Large intestine (tissue), 3 donors: ENCODE measurements at regions not wholly inside any gene's neighbourhood (a gene's known extent, or its start where the extent isn't known, plus 50 kb on each side); places are given as distances from the start of the nearest gene placed in this dataset.
"Not testable (repeated sequence)": the region's sequence is repeated elsewhere in the genome, so short reads cannot be mapped to it uniquely, and the experiment has no call there.

ENCODE experiments used
- DNase-seq, 2 donors: peaks; one replicate each; pipeline versions ENCODE4 v3.0.0 to v3.0.0-alpha.2; 2013
- H3K27ac ChIP-seq: one replicate; pipeline ENCODE4 v1.5.1; 2013; ENCODE audit warnings: low read length
- H3K27me3 ChIP-seq: 2 replicates; pipeline ENCODE4 v1.6.1; 2013; ENCODE audit warnings: low read length; ENCODE audit not compliant: control insufficient read depth, insufficient read depth
- H3K36me3 ChIP-seq: 2 replicates; pipeline ENCODE4 v1.6.1; 2013; ENCODE audit warnings: low read length; ENCODE audit not compliant: control insufficient read depth, insufficient read depth
- H3K4me1 ChIP-seq: one replicate; pipeline ENCODE4 v1.6.1; 2013; ENCODE audit warnings: low read length; ENCODE audit not compliant: control insufficient read depth, insufficient read depth
- H3K4me3 ChIP-seq: one replicate; pipeline ENCODE4 v1.5.1; 2013; ENCODE audit warnings: low read length
- H3K9me3 ChIP-seq: one replicate; pipeline ENCODE4 v1.6.1; 2013; ENCODE audit warnings: mild to moderate bottlenecking, low read depth, low read length, moderate library complexity; ENCODE audit not compliant: control insufficient read depth
- WGBS: methylation state at CpG from one replicate; pipeline ENCODE4 v1.1.5; 2013; ENCODE audit warnings: low lambda C conversion rate; ENCODE audit not compliant: insufficient coverage; 5-methylcytosine and 5-hydroxymethylcytosine counted together

DNA sequence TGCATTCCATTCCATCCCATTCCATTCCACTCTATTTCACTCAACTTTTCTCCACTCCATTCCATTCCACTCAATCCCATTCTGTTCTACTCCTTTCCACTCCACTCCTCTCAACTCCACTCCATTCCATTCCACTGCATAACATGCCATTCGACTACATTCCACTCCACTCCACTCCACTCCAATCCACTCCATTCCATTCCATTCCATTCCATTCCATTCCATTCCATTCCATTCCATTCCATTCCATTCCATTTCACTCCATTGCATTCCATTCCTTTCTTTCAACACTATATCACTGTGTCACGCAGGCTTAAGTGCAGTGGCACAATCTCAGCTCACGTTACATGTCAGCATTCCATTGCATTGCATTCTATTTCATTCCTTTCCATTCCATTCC is 1430.4 kb downstream of the TSPY10 start:
- 37% methylated on average over 3 of the region's 3 CpGs for WGBS
- H3K27me3 ChIP-seq, H3K4me3 ChIP-seq, H3K4me1 ChIP-seq, DNase-seq, H3K36me3 ChIP-seq, H3K27ac ChIP-seq: not testable (repeated sequence)
- H3K9me3 ChIP-seq = peaks cover 35% of the 10 kb centered on the region

DNA sequence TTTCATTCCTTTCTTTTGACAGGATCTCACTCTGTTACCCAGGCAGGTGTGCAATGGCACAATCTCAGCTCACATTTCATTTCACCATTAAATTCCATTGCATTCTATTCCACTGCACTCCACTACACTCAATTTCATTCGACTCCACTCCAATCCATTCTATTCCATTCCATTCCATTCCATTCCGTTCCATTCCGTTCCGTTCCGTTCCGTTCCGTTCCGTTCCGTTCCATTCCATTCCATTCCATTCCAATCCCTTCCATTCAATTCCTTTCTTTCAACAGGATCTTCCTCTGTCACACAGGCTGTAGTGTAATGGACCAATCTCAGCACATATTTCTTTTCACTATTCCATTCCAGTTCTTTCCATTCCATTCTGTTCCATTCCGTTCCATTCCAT is 1445.7 kb downstream of the TSPY10 start:
- no peaks in the 10 kb centered on the region for H3K27me3 ChIP-seq
- 33% methylated on average over 1 of the region's 10 CpGs for WGBS
- peaks cover 25% of the 10 kb centered on the region for H3K9me3 ChIP-seq
- no peak overlapping the region for H3K27ac ChIP-seq
- H3K4me3 ChIP-seq = no peak overlapping the region
- H3K36me3 ChIP-seq = no peaks in the 10 kb centered on the region
- DNase-seq = no peak
- H3K4me1 ChIP-seq = no peaks in the 10 kb centered on the region

DNA sequence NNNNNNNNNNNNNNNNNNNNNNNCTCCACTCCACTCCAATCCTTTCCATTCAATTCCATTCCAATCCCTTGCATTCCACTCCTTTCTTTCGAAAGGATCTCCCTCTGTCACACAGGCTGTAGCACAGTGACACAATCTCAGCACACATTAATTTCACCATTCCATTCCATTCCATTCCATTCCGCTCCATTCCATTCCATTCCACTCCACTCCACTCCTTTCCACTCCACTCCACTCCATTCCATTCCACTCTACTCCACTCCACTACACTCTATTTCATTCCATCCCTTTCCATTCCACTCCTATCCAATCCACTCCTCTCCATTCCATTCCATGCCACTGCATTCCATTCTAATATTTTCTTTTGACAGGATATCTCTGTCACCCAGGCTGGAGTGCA is 1459.0 kb downstream of the TSPY10 start:
- Histone ChIP-seq H3K9me3 (peaks cover 45% of the 10 kb centered on the region), H3K4me3 (no peak overlapping the region)
- WGBS = no CpG with 5 or more reads among the region's 2 CpGs

DNA sequence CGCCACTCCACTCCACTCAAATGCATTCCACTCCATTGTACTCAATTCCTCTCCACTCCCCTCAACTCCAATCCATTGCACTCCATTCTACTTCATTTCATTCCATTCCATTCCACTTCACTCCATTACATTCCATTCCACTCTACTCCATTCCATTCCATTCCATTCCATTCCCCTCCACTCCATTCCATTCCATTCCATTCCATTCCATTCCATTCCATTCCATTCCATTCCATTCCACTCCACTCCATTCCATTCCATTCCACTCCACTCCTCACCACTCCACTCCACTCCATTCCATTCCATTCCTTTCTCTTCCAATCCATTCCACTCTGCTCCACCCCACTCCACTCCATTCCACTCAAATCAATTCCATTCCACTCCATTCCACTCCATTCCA is 1459.9 kb downstream of the TSPY10 start:
- WGBS = no CpG with 5 or more reads among the region's 1 CpG
- Histone ChIP-seq H3K4me3 (no peak overlapping the region), H3K27ac (no peak overlapping the region), H3K27me3 (no peaks in the 10 kb centered on the region), H3K36me3 (no peaks in the 10 kb centered on the region), H3K4me1 (no peaks in the 10 kb centered on the region), H3K9me3 (peaks cover 40% of the 10 kb centered on the region)
- no peak for DNase-seq

More for the DNA sequence above, 1459.0 kb downstream of the TSPY10 start:
- no peaks in the 10 kb centered on the region for H3K36me3 ChIP-seq
- DNase-seq = no peak
- H3K27me3 ChIP-seq = no peaks in the 10 kb centered on the region
- no peaks in the 10 kb centered on the region for H3K4me1 ChIP-seq
- no peak overlapping the region for H3K27ac ChIP-seq

DNA sequence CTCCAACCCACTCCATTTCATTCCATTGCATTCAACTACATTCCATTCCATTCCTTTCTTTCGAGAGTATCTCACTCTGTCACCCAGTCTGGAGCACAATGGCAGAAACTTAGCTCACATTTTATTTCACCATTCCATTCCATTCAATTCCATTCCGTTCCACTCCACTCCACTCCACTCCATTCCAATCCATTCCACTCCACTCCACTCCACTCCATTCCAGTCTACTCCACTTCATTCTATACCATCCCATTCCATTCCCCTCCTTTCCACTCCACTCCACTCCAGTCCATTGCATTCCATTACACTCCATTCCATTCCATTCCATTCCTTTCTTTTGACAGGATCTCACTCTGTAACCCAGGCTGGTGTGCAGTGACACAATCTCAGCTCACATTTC is 1466.3 kb downstream of the TSPY10 start:
- DNase-seq = no peak
- WGBS = no CpG with 5 or more reads among the region's 2 CpGs
- no peak overlapping the region for H3K4me3 ChIP-seq
- H3K27ac ChIP-seq = no peak overlapping the region
- H3K36me3 ChIP-seq = no peaks in the 10 kb centered on the region
- H3K27me3 ChIP-seq = no peaks in the 10 kb centered on the region
- no peaks in the 10 kb centered on the region for H3K4me1 ChIP-seq
- peaks cover 35% of the 10 kb centered on the region for H3K9me3 ChIP-seq

DNA sequence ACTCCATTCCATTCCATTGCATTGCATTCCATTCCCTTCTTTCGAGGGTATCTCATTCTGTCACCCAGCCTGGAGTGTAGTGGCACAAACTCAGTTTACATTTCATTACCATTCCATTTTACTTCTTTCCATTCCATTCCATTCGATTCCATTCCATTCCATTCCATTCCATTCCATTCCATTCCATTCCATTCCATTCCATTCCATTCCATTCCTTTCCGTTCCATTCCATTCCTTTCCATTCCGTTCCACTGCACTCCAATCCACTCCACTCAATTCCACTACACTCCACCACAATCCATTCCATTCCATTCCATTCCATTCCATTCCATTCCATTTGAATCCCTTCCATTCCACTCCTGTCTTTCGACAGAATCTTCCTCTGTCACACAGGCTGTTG is 1472.0 kb downstream of the TSPY10 start:
- 33% methylated on average over 2 of the region's 5 CpGs for WGBS
- peaks cover 38% of the 10 kb centered on the region for H3K9me3 ChIP-seq
- not testable (repeated sequence) for DNase-seq, H3K4me1 ChIP-seq, H3K4me3 ChIP-seq, H3K27ac ChIP-seq, H3K36me3 ChIP-seq, H3K27me3 ChIP-seq

DNA sequence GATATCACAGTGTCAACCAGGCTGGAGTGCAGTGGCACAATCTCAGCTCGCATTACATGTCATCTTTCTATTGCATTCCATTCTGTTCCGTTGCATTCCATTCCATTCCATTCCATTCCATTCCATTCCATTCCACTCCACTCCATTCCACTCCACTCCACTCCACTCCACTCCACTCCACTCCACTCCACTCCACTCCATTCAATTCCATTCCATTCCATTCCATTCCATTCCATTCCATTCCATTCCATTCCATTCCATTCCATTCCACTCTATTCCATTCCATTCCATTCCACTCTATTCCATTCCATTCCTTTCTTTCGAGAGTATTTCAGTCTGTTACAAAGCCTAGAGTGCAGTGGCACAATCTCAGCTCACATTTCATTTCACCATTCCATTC is 1486.5 kb downstream of the TSPY10 start:
- not testable (repeated sequence) for H3K27ac ChIP-seq, DNase-seq, H3K36me3 ChIP-seq, H3K27me3 ChIP-seq, H3K4me1 ChIP-seq, H3K4me3 ChIP-seq
- no CpG with 5 or more reads among the region's 3 CpGs for WGBS
- H3K9me3 ChIP-seq = peaks cover 10% of the 10 kb centered on the region

DNA sequence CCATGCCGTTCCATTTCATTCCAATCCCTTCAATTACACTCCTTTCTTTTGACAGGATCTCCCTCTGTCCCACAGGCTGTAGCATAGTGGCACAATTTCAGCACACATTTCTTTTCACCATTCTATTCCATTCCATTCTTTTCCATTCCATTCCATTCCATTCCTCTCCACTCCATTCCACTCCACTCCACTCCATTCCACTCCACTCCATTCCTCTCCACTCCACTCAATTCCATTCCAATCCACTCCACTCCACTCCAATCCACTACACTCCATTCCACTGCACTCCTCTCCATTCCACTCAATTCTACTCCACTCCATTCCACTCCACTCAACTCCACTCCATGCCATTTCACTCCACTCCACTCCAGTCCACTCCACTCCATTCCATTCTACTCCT is 1495.1 kb downstream of the TSPY10 start:
- H3K4me3 ChIP-seq = no peak overlapping the region
- no peaks in the 10 kb centered on the region for H3K27me3 ChIP-seq
- H3K36me3 ChIP-seq = no peaks in the 10 kb centered on the region
- no CpG with 5 or more reads among the region's 1 CpG for WGBS
- no peaks in the 10 kb centered on the region for H3K4me1 ChIP-seq
- H3K27ac ChIP-seq = no peak overlapping the region
- no peak for DNase-seq
- peaks cover 12% of the 10 kb centered on the region for H3K9me3 ChIP-seq

DNA sequence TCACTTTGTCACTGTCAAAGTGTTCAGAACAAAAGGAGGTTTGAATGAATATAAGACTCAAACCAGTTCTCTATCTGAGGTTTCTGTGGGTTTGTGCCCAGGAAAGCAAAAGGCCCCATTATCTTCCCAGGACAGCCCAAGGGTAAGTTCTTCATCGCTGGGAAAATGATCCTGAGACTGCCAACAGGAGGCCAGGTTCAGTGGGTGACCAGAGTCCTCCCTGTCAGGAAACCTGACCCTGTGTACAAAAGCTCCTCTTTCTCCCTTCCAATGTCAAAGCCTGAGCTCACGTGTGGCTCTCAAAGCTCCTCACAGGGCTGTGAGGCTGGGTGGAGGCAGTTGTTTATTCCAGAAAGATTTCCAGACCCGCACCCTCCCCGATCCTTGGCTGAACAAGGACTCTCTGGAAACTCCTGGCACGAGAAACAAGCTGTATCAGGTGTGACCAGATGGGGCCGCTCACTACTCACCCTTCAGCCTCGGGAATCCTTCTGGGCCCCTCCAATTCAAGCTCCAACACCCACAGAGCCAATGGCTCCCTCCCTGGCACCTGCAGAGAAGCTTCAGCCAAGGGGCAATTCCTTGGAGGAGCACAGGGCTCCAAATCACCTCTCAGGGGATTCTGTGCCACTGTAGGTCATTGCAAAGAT is 1516.7 kb downstream of the TSPY10 start:
- H3K4me1 ChIP-seq = no peaks in the 10 kb centered on the region
- H3K27ac ChIP-seq = no peak overlapping the region
- no peak overlapping the region for H3K4me3 ChIP-seq
- no peaks in the 10 kb centered on the region for H3K27me3 ChIP-seq
- DNase-seq = no peak
- H3K36me3 ChIP-seq = no peaks in the 10 kb centered on the region
- H3K9me3 ChIP-seq = no peaks in the 10 kb centered on the region
- WGBS = no CpG with 5 or more reads among the region's 7 CpGs

DNA sequence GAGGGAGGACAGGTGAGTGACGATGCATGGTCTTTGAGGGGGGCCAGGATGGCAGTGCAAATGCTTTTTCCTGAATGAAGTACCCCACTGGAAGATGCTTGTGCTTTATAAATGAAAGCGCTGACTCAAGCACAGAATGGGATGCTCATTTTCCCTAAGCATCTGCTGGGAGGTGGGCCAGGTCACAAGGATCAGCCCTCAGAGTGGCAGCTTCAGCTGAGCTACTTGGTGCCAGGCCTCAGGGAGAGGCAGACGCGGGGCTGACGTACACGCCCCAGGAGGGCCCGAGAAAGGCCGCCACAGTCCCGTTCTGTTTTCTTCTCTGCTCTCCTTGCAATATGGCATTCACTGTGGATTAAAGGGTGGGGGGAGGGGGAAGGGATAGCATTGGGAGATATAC is 1535.8 kb downstream of the TSPY10 start:
- WGBS = no CpG with 5 or more reads among the region's 9 CpGs
- no peak for DNase-seq
- Histone ChIP-seq H3K4me1 (no peaks in the 10 kb centered on the region), H3K27ac (no peak overlapping the region), H3K9me3 (peaks cover 8% of the 10 kb centered on the region), H3K36me3 (no peaks in the 10 kb centered on the region), H3K4me3 (no peak overlapping the region), H3K27me3 (no peaks in the 10 kb centered on the region)

DNA sequence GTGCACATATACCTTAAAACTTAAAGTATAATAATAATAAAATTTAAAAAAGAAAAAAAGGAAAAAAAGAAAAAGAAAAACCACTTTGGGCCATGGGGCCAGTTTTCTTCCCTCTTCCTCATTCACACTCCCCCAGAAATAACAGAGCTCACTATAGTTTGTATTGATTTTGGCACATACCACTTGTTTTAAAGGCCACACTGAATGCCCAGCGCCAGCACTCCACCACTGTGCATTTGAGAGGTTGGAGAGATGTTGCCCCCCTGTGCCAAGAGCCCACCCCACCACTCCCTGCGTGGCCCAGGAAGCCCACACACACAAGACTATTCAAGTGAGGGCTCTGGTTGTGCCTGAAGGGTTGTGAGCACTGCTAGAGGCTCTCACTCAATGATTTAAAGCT is 1536.3 kb downstream of the TSPY10 start:
- H3K4me3 ChIP-seq = no peak overlapping the region

More for the DNA sequence above, 1536.3 kb downstream of the TSPY10 start:
- no peak for DNase-seq
- H3K27ac ChIP-seq = no peak overlapping the region
- peaks cover 8% of the 10 kb centered on the region for H3K9me3 ChIP-seq
- no peaks in the 10 kb centered on the region for H3K4me1 ChIP-seq
- H3K36me3 ChIP-seq = no peaks in the 10 kb centered on the region
- no CpG with 5 or more reads among the region's 2 CpGs for WGBS
- no peaks in the 10 kb centered on the region for H3K27me3 ChIP-seq
